Right atrium auricular region (tissue), 2 donors: ENCODE measurements at regions not wholly inside any gene's neighbourhood (a gene's known extent, or its start where the extent isn't known, plus 50 kb on each side); places are given as distances from the start of the nearest gene placed in this dataset.

Experiments
- DNase-seq: peaks from one replicate; pipeline ENCODE4 v3.0.0-alpha.2; 2019; ENCODE audit warnings: low spot score
- H3K27ac ChIP-seq, 2 donors: fragments of 200-600 bp; sonication (generic); 1 replicate in 1 of 2; 2 replicates in 1 of 2; pipeline ENCODE4 v1.5.1; 2016 to 2019
- H3K27me3 ChIP-seq, 2 donors: fragments of 200-600 bp; sonication (generic); one replicate each; pipeline versions ENCODE4 v1.5.1 to v1.6.0; 2017 to 2019
- H3K36me3 ChIP-seq: fragments of 200-600 bp; sonication (generic); one replicate; pipeline ENCODE4 v1.5.1; 2016
- H3K4me1 ChIP-seq, 2 donors: fragments of 200-600 bp; sonication (generic); one replicate each; pipeline versions ENCODE4 v1.5.1 to v1.6.0; 2017 to 2019
- H3K4me3 ChIP-seq, 2 donors: fragments of 200-600 bp; sonication (generic); 1 replicate in 1 of 2; 2 replicates in 1 of 2; pipeline ENCODE4 v1.5.1; 2017 to 2019; ENCODE audit warnings: mild to moderate bottlenecking in 1 of 2, moderate library complexity in 1 of 2
- H3K9me3 ChIP-seq, 2 donors: fragments of 200-600 bp; sonication (generic); one replicate each; pipeline ENCODE4 v1.5.1; 2019
- TF ChIP-seq, protein P1 (sequence below), 2 donors: fragments of 200-600 bp; sonication (generic); IDR thresholded peaks; one replicate each; pipeline ENCODE4 v1.5.1; 2019; ENCODE audit warnings: antibody characterized with exemption in 2 of 2

DNA sequence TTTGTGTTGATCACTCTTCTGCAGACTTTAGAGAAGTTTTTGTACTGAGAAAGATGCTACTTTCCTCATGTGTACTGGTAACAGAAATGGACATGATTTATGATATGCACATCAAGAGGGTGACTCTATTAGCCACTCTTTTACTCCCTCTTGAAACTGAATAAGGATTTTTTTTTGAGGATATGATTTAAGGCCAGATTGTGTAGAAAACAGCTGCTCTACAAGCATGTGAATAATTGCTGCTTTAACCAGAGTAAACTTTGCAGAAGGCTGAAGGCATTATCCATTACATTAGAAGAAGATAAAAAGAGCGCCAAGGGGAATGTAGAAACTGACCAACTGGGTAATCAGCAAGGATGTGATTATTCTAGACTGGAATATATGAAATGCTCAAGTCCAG is 276.2 kb upstream of the MAP3K7 start:
- Histone ChIP-seq H3K9me3 (no peaks in the 10 kb centered on the region), H3K36me3 (no peaks in the 10 kb centered on the region), H3K27ac (no peak overlapping the region), H3K27me3 (no peaks in the 10 kb centered on the region), H3K4me1 (no peaks in the 10 kb centered on the region), H3K4me3 (no peak overlapping the region)
- no peak for DNase-seq
- TF ChIP-seq, protein P1, sequence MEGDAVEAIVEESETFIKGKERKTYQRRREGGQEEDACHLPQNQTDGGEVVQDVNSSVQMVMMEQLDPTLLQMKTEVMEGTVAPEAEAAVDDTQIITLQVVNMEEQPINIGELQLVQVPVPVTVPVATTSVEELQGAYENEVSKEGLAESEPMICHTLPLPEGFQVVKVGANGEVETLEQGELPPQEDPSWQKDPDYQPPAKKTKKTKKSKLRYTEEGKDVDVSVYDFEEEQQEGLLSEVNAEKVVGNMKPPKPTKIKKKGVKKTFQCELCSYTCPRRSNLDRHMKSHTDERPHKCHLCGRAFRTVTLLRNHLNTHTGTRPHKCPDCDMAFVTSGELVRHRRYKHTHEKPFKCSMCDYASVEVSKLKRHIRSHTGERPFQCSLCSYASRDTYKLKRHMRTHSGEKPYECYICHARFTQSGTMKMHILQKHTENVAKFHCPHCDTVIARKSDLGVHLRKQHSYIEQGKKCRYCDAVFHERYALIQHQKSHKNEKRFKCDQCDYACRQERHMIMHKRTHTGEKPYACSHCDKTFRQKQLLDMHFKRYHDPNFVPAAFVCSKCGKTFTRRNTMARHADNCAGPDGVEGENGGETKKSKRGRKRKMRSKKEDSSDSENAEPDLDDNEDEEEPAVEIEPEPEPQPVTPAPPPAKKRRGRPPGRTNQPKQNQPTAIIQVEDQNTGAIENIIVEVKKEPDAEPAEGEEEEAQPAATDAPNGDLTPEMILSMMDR (IDR thresholded peaks at IDR 0.05), result no peak

DNA sequence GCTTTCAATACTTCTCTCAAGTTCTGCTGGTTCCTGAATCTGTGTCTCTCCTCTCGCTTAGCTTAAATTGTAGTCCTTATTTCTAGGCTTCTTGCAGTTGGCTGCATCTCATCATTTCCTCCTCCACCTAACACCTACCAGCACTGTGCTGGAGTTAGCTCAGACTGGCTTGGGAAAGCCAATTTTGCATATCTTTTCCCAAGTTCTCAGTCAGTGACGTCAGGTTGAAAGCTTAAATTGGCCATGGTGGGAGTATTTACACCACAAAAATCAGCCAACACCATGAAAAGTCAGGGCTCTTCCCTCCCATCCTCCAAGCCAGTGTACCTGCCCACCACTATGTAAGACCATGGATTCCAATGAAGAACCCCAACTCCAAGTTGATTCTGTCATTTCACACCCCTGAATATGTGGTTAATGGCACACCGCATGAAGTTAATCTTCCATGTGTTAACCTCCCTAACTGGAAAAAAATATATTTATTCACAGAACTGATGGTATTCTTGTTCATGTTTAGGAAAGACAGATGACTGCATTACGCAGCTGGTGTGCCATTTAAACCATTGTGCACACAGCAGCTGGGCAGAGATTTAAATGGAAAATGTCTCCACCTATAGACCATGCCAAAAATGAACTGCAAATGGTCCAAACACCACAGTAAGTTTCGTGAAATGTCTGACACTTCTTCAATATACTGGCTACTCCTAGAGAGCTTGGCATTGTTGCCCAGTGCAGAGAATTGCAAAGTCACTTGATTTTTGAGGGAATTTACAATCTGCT is 274.1 kb upstream of the MAP3K7 start:
- no peak overlapping the region for H3K4me3 ChIP-seq
- DNase-seq, result no peak
- no peaks in the 10 kb centered on the region for H3K4me1 ChIP-seq
- TF ChIP-seq, protein P1 (IDR thresholded peaks at IDR 0.05), result no peak
- no peak overlapping the region for H3K27ac ChIP-seq
- H3K27me3 ChIP-seq, result no peaks in the 10 kb centered on the region
- H3K36me3 ChIP-seq, result no peaks in the 10 kb centered on the region
- H3K9me3 ChIP-seq, result no peaks in the 10 kb centered on the region

DNA sequence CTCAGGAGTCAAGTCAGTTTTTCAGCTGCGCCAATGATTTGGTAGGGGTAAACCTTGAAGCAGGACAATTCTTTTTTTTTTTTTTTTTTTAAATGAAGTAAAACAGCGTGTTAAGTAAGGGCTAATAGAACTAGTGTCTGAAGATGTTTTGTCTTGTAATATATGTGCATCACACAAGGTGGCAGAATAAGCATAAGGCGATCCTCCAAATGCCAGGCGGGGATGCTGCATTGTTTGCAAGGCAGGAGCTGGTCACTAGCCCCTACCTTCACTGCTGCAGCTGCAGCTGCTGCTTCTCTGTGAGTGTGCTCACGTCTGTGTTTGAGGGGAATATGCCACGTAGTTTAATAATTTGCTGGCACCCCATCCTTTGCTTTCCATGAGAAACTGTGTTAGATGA is 272.7 kb upstream of the MAP3K7 start:
- no peak overlapping the region for H3K27ac ChIP-seq
- H3K9me3 ChIP-seq, result no peaks in the 10 kb centered on the region
- DNase-seq, result no peak
- no peak overlapping the region for H3K4me3 ChIP-seq
- no peaks in the 10 kb centered on the region for H3K27me3 ChIP-seq
- TF ChIP-seq, protein P1 (IDR thresholded peaks at IDR 0.05), result no peak
- no peaks in the 10 kb centered on the region for H3K36me3 ChIP-seq
- no peaks in the 10 kb centered on the region for H3K4me1 ChIP-seq

DNA sequence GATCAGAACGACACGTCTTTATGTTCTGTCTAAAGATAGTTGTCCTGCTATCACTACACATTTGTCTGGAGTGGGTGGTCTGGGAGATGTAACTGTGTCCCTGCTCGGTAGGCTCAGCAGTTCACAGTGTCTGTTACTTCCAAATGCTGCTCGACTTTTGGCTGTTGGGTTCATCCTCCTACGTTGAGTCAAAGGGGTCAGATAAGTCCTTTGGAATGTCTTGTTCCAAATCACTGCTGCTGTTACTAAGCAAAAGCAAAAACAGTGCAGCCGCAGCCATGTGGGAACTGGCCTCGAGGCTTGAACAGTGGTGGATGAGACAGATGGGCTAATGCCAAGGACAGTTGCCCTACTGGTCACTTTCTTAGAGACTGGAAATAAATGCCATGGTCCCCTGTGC is 272.2 kb upstream of the MAP3K7 start:
- no peak for DNase-seq
- Histone ChIP-seq H3K36me3 (no peaks in the 10 kb centered on the region), H3K4me3 (no peak overlapping the region), H3K27ac (no peak overlapping the region), H3K9me3 (no peaks in the 10 kb centered on the region), H3K4me1 (no peaks in the 10 kb centered on the region), H3K27me3 (no peaks in the 10 kb centered on the region)
- TF ChIP-seq, protein P1 (IDR thresholded peaks at IDR 0.05), result no peak

DNA sequence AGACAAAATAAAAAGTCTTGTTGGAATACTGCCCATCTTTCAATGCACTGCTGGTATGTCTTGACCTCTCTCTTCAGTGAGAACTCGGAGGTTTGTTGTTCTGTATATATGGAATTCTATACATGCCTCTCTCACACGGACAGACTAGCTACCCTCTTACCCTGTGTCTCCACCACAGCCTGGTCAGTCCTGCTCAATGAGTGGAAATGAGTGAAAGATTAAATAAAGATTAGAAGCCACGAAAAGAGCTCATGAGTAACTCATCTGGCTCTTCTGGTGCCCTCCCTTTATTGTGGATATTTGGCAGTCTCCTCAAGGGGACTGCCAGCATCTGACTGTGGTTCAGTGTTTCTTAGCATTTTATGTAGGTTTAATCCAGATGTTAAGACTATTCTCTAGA is 262.8 kb upstream of the MAP3K7 start:
- Histone ChIP-seq H3K27ac (no peak overlapping the region), H3K9me3 (no peaks in the 10 kb centered on the region), H3K36me3 (no peaks in the 10 kb centered on the region), H3K4me3 (no peak overlapping the region), H3K27me3 (no peaks in the 10 kb centered on the region), H3K4me1 (no peaks in the 10 kb centered on the region)
- DNase-seq, result no peak
- TF ChIP-seq, protein P1 (IDR thresholded peaks at IDR 0.05), result no peak

DNA sequence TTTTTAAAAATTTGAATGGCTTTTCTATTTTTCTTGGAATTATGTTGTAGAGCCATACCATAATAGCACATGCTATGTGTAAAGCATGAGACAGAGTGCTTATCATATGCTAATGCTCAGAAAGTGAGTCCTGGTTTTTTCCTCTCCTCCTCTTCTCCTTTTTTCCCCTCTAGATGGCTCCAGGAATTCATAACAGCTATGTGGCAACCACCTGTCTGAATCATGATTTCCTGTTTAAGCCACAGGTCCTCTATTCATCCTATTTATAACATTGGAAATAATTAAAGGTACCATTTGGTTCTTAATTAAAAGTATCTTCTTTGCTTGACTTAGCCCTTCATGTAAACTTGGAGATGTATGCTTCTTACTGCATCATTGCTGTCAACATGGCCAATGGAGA is 260.0 kb upstream of the MAP3K7 start:
- TF ChIP-seq, protein P1 (IDR thresholded peaks at IDR 0.05), result no peak
- H3K27me3 ChIP-seq, result no peaks in the 10 kb centered on the region
- no peak overlapping the region for H3K27ac ChIP-seq
- no peak for DNase-seq
- H3K4me1 ChIP-seq, result no peaks in the 10 kb centered on the region
- no peaks in the 10 kb centered on the region for H3K9me3 ChIP-seq
- H3K4me3 ChIP-seq, result no peak overlapping the region
- H3K36me3 ChIP-seq, result no peaks in the 10 kb centered on the region
